ENCODE measurements at regions not wholly inside any gene's neighbourhood (a gene's known extent, or its start where the extent isn't known, plus 50 kb on each side); places are given as distances from the start of the nearest gene placed in this dataset.
"Not testable (repeated sequence)": the region's sequence is repeated elsewhere in the genome, so short reads cannot be mapped to it uniquely, and the experiment has no call there.

DNA sequence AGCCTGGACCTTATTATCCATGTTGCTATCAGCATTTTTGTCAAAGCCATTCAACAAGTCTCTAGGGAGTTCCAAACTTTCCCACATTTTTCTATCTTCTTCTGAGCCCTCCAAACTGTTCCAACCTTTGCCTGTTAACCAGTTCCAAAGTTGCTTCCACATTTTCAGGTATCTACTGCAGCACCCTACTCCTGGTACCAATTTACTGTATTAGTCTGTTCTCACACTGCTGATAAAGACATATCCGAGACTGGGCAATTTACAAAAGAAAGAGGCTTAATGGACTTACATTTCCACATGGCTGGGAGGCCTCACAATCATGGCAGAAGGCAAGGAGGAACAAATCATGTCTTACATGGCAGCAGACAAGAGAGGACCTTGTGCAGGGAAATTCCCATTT lies 416.2 kb downstream of the LRRC70 start:
- TF ChIP-seq ZNF263 (CRISPR knock-in tag; IDR thresholded peaks at IDR 0.05; ENCODE audit: low read depth); NR2C2 (CRISPR knock-in tag; IDR thresholded peaks at IDR 0.05); MYBL2 (CRISPR knock-in tag; IDR thresholded peaks at IDR 0.05); ELF4 (CRISPR knock-in tag; IDR thresholded peaks at IDR 0.05; ENCODE audit: low read depth); SMAD3 (CRISPR knock-in tag; IDR thresholded peaks at IDR 0.05; ENCODE audit: borderline replicate concordance): not testable (repeated sequence)
- TF ChIP-seq, protein P1, sequence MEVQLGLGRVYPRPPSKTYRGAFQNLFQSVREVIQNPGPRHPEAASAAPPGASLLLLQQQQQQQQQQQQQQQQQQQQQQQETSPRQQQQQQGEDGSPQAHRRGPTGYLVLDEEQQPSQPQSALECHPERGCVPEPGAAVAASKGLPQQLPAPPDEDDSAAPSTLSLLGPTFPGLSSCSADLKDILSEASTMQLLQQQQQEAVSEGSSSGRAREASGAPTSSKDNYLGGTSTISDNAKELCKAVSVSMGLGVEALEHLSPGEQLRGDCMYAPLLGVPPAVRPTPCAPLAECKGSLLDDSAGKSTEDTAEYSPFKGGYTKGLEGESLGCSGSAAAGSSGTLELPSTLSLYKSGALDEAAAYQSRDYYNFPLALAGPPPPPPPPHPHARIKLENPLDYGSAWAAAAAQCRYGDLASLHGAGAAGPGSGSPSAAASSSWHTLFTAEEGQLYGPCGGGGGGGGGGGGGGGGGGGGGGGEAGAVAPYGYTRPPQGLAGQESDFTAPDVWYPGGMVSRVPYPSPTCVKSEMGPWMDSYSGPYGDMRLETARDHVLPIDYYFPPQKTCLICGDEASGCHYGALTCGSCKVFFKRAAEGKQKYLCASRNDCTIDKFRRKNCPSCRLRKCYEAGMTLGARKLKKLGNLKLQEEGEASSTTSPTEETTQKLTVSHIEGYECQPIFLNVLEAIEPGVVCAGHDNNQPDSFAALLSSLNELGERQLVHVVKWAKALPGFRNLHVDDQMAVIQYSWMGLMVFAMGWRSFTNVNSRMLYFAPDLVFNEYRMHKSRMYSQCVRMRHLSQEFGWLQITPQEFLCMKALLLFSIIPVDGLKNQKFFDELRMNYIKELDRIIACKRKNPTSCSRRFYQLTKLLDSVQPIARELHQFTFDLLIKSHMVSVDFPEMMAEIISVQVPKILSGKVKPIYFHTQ (CRISPR knock-in tag; IDR thresholded peaks at IDR 0.05) = not testable (repeated sequence)
